Endodermal cell (in vitro differentiated cells): ENCODE measurements at regions not wholly inside any gene's neighbourhood (a gene's known extent, or its start where the extent isn't known, plus 50 kb on each side); places are given as distances from the start of the nearest gene placed in this dataset.

ENCODE experiments used
- DNase-seq: peaks from one replicate; pipeline ENCODE4 v3.0.0-alpha.2; 2017
- H3K27ac ChIP-seq: 2 replicates; pipeline ENCODE4 v1.5.1; 2013; ENCODE audit warnings: mild to moderate bottlenecking, low read depth, low read length, moderate library complexity
- H3K27me3 ChIP-seq: 2 replicates; pipeline ENCODE4 v1.6.1; 2013; ENCODE audit warnings: mild to moderate bottlenecking, low read length, moderate library complexity; ENCODE audit not compliant: insufficient read depth, control insufficient read depth, poor library complexity, severe bottlenecking
- H3K36me3 ChIP-seq: 2 replicates; pipeline ENCODE4 v1.7.0; 2013; ENCODE audit warnings: mild to moderate bottlenecking, low read length, moderate library complexity; ENCODE audit not compliant: control insufficient read depth, insufficient read depth
- H3K4me1 ChIP-seq: one replicate; pipeline ENCODE4 v1.7.0; 2013; ENCODE audit warnings: low read length; ENCODE audit not compliant: control insufficient read depth, insufficient read depth
- H3K4me3 ChIP-seq: 2 replicates; pipeline ENCODE4 v1.5.1; 2013; ENCODE audit warnings: mild to moderate bottlenecking, low read length, moderate library complexity
- H3K9ac ChIP-seq: 2 replicates; pipeline ENCODE4 v1.6.1; 2013; ENCODE audit warnings: mild to moderate bottlenecking, low read length, moderate library complexity; ENCODE audit not compliant: poor library complexity, severe bottlenecking; ENCODE audit errors: extremely low read depth
- H3K9me3 ChIP-seq: 2 replicates; pipeline ENCODE4 v1.6.1; 2013; ENCODE audit warnings: mild to moderate bottlenecking, low read length, moderate library complexity; ENCODE audit not compliant: control insufficient read depth
- H3K27ac Mint-ChIP-seq: 2 replicates; pipeline ENCODE4 v1.8.0; 2020; ENCODE audit warnings: mixed read lengths
- H3K27me3 Mint-ChIP-seq: 2 replicates; pipeline ENCODE4 v1.8.0; 2021; ENCODE audit warnings: mild to moderate bottlenecking, mixed read lengths; ENCODE audit not compliant: insufficient read depth
- H3K36me3 Mint-ChIP-seq: 2 replicates; pipeline ENCODE4 v1.8.0; 2020; ENCODE audit warnings: low read depth, mixed read lengths
- H3K4me1 Mint-ChIP-seq: 2 replicates; pipeline ENCODE4 v1.8.0; 2020; ENCODE audit warnings: mixed read lengths
- H3K4me3 Mint-ChIP-seq: 2 replicates; pipeline ENCODE4 v1.8.0; 2020; ENCODE audit warnings: mild to moderate bottlenecking, moderate library complexity, mixed read lengths
- H3K9me3 Mint-ChIP-seq: 2 replicates; pipeline ENCODE4 v1.8.0; 2020; ENCODE audit warnings: mild to moderate bottlenecking, mixed read lengths
- WGBS, 2 experiments: methylation state at CpG; one replicate each; pipeline versions ENCODE4 v1.1.5 to v1.1.7; 2013; ENCODE audit warnings: missing lambda C conversion rate in 2 of 2, mixed read lengths in 1 of 2; ENCODE audit not compliant: insufficient coverage in 1 of 2, insufficient read length in 1 of 2; 5-methylcytosine and 5-hydroxymethylcytosine counted together
- TF ChIP-seq, protein P1 (sequence below): fragments of 200-600 bp; sonication (generic); conservative IDR thresholded peaks from 2 replicates; pipeline ENCODE4 v1.5.0; 2021; ENCODE audit warnings: antibody characterized with exemption, mild to moderate bottlenecking

DNA sequence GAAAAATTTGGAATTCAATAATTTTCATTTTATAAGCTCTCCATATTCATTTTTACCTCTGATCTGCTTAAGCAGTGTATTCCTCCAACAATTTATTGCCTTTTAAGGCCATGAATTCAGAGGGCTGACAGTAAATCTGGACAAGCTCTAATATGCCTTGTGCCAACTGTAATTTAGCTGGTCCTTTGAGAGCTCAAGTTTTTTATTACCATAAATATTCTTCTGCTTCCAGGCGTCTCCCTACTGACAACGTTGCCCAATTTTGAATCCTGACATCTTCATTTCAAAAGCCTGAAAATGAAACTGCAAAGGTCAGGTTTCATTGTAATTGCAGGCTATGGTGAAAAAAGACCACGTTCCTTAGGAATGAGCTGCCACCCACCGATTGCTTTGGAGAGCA, 95.8 kb upstream of the GEMIN8 start:
- Histone ChIP-seq H3K4me3 (no peak overlapping the region), H3K4me1 (no peaks in the 10 kb centered on the region), H3K27ac (no peak overlapping the region), H3K9ac (no peak overlapping the region), H3K36me3 (no peaks in the 10 kb centered on the region), H3K9me3 (no peaks in the 10 kb centered on the region), H3K27me3 (no peaks in the 10 kb centered on the region)
- H3K27ac Mint-ChIP-seq = no peak overlapping the region
- H3K9me3 Mint-ChIP-seq = peaks cover 40% of the 10 kb centered on the region
- WGBS, 2 experiments = 63 to 93% methylated on average over 3 to 4 of the region's 4 CpGs
- no peaks in the 10 kb centered on the region for H3K4me1 Mint-ChIP-seq
- no peak overlapping the region for H3K4me3 Mint-ChIP-seq
- TF ChIP-seq, protein P1, sequence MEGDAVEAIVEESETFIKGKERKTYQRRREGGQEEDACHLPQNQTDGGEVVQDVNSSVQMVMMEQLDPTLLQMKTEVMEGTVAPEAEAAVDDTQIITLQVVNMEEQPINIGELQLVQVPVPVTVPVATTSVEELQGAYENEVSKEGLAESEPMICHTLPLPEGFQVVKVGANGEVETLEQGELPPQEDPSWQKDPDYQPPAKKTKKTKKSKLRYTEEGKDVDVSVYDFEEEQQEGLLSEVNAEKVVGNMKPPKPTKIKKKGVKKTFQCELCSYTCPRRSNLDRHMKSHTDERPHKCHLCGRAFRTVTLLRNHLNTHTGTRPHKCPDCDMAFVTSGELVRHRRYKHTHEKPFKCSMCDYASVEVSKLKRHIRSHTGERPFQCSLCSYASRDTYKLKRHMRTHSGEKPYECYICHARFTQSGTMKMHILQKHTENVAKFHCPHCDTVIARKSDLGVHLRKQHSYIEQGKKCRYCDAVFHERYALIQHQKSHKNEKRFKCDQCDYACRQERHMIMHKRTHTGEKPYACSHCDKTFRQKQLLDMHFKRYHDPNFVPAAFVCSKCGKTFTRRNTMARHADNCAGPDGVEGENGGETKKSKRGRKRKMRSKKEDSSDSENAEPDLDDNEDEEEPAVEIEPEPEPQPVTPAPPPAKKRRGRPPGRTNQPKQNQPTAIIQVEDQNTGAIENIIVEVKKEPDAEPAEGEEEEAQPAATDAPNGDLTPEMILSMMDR = no peak
- no peak for DNase-seq
- H3K27me3 Mint-ChIP-seq = no peaks in the 10 kb centered on the region
- H3K36me3 Mint-ChIP-seq = no peaks in the 10 kb centered on the region

DNA sequence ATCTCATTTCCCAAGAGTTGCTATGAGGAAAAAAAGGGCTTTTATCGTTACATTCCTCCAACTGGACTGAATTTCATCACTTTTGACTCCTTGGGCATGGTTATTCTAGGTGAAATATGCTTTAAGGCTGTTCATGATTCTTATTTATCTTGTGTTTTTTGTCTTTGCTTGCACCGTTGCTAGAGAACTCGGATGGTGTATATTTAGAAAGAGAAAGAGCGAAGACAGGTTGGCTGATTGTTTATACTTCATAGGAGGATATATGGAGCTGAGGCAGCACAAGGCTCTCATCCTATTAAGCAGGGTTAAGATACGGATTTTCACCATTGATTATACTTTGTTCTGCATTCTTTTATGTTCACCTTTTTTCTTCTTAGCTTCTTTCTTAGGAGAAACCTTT, 94.9 kb upstream of the GEMIN8 start:
- Histone ChIP-seq H3K27me3 (no peaks in the 10 kb centered on the region), H3K9me3 (no peaks in the 10 kb centered on the region), H3K4me3 (no peak overlapping the region), H3K27ac (no peak overlapping the region), H3K9ac (no peak overlapping the region), H3K4me1 (no peaks in the 10 kb centered on the region), H3K36me3 (no peaks in the 10 kb centered on the region)
- H3K9me3 Mint-ChIP-seq = peaks cover 35% of the 10 kb centered on the region
- TF ChIP-seq, protein P1 = no peak
- DNase-seq = no peak
- 90 to 97% methylated on average over 2 to 5 of the region's 5 CpGs for WGBS, 2 experiments
- H3K27ac Mint-ChIP-seq = no peak overlapping the region
- H3K36me3 Mint-ChIP-seq = no peaks in the 10 kb centered on the region
- H3K4me1 Mint-ChIP-seq = no peaks in the 10 kb centered on the region
- no peaks in the 10 kb centered on the region for H3K27me3 Mint-ChIP-seq
- no peak overlapping the region for H3K4me3 Mint-ChIP-seq

DNA sequence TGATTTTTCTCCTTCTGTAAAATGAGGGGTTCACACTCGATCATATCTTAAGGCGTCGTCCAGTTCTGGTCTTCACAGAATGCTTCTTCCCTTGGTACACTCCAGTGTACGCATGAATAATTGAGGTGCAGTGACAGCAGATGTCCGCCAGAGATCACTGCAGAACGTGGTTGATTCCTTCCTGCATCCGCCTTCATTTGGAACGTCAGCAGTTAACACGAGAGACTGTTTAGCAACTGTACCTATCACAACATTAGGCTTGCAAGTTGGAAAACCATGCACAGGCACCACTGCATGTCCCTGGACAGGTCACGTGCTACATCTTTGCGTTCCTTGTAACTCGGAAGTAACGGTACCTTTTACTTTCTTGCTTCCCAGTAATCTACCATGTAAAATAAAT, 66.0 kb upstream of the GEMIN8 start:
- Histone ChIP-seq H3K27me3 (no peaks in the 10 kb centered on the region), H3K27ac (no peak overlapping the region), H3K9me3 (no peaks in the 10 kb centered on the region), H3K4me3 (no peak overlapping the region), H3K9ac (no peak overlapping the region), H3K4me1 (peaks cover 3% of the 10 kb centered on the region), H3K36me3 (no peaks in the 10 kb centered on the region)
- peak; percentile 74 for DNase-seq
- 41 to 83% methylated on average over 1 to 13 of the region's 13 CpGs for WGBS, 2 experiments
- Mint-ChIP-seq H3K4me1 (peaks cover 3% of the 10 kb centered on the region), H3K36me3 (no peaks in the 10 kb centered on the region), H3K27ac (no peak overlapping the region), H3K4me3 (no peak overlapping the region), H3K9me3 (peaks cover 35% of the 10 kb centered on the region), H3K27me3 (no peaks in the 10 kb centered on the region)
- TF ChIP-seq, protein P1 = peak; percentile 80
